GM18520 (cell line): ENCODE measurements at regions not wholly inside any gene's neighbourhood (a gene's known extent, or its start where the extent isn't known, plus 50 kb on each side); places are given as distances from the start of the nearest gene placed in this dataset.
A peak's percentile ranks its signal among the peaks of the same experiment; 100 is the strongest.

ENCODE experiments used
- ATAC-seq: cut with Tn5 transposase; IDR thresholded peaks from one replicate; pipeline ENCODE4 v1.9.1; 2021; ENCODE audit not compliant: unreplicated experiment

GRCh38 chr6:138004430-138005287 is 102.6 kb downstream of the PERP start:
- no peak for ATAC-seq

DNA sequence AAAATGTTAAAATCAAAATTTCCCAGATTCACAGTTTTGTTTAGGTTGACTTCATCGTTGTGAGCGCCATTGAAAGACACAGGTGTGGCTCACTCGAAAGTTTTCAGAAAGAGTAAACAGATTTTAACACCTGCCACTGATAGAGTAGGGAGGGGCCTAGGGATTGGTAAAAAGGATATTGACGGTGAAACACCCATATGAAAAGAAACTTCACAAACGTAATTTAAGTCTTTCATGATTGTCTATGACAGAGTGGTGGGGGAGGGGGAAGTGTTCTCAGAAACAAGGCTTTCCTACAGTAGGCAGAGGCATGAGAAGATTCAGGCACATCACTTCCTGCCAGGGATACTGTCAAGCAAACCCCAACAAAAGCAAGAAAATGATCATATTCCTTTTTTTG is 101.4 kb downstream of the PERP start:
- ATAC-seq = no peak

GRCh38 chr6:138007014-138007472 is 100.2 kb downstream of the PERP start:
- ATAC-seq = no peak

- ATAC-seq = no peak
Measured at GRCh38 chr6:138008791-138009190, 98.4 kb downstream of the PERP start.

DNA sequence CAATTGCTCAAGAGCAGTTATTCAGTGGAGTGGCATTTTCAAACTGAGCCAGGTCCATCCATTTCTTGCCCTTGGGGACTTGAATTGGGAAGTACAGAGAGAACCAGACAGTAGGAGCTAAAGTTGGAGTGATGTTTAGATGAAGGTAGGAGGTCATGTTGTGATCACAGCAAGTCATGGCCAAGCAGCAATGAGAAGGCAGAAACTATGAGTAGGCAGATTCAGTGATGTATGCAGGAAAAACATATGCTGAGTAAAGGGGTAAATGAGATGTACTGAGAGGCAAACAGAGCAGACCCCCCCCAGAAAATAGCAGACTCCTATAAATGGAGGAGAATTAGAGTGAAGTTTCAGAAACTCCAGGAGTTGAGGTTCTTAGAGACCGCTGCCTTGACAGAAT is 95.8 kb downstream of the PERP start:
- ATAC-seq = no peak

DNA sequence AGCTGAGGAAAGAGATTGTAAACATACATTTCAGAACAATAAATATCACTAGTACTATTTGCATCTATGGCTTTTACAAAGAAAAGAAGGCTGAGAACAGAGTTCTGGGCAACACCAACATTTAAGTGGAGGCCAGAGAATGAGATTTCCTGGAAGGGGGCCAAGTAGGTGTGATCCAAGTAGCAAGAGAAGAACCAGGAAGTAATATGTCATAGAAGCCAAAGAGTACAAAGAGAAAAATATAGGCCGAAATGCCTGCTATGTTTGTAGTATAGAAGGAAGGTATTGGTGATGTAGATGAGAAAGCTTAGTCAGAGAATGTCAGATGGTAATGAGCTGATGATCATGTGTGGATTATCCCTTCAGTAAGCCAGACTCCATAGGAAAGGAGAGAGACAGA is 94.5 kb downstream of the PERP start:
- ATAC-seq = no peak

DNA sequence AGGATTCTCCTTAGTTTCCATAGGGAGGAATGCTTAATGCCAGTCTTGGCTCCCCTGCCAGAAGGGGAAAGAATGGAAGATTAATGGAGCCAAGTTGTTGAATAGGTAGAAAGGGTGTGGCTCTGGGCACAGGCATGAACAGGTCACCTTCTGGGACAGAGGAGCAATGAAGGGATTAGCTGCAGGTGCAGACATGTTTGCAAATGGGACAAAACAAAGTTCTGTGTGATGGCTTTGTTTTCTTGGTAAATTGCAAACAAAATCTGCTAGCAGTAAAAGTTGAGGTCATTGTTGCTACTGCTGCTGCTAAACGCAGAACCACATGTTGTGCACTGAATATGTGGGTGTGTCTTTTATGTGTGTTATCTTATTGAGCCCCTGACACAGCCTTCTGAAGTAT is 93.3 kb downstream of the PERP start:
- no peak for ATAC-seq

GRCh38 chr6:138017166-138017757 is 90.0 kb downstream of the PERP start:
- ATAC-seq = no peak

DNA sequence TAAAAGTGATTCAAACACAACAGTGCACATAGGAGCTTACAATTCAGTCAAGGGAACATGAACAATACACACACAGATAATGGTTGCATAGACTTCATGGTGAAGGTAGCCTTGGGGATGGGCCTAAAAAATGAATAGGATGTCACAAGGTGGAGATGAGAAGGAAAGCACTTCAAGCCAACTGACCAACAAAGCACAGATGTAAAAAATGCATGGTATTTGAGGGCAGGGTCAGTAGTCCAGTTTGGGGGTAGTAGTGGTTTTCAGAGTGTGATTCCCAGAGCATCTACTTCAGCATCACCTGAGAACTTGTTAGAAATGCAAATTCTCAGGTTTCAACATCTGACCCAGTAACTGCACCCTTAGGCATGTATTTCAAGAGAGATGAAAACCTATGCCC is 88.9 kb downstream of the PERP start:
- ATAC-seq = no peak

GRCh38 chr6:138025528-138025978 is 81.7 kb downstream of the PERP start:
- ATAC-seq = no peak

GRCh38 chr6:138026342-138026741 is 80.9 kb downstream of the PERP start:
- ATAC-seq = no peak

DNA sequence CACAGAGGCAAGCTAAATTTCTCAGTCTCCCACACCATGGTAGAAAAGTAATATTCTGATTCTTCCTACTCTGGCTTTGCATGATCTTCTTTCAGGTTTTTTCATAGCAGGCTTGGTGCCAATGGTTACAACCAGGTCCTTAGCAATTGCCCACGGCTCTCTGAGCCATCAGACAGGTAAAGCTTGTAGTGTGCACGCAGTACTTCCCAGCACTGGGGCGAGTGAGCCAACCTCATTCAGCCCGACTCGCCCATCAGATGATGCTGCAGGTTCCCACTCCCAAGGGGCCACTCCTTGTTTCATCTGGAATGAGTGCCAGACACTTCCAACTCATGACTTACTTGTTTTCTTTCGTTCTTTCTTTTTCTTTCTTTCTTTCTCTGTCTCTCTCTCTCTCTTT is 78.3 kb downstream of the PERP start:
- no peak for ATAC-seq

DNA sequence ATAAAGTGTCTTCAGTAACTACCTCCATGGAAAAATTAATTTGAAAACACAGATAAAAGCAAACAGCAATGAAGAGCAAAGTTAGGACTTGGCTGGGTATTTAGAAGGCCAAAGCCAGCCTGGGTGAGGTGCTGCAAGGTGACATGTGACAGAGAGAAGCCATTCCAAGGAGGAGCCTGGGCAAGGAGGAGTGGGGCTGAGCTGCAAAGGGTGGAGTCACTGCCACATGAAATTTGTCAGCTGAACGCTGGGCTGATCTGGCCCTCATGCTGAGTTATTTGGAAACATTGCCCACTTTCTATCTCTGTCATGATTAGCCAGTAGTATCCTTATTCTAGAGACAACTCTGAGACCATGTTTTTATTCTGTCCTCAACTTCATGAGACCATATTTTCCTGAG is 76.3 kb downstream of the PERP start:
- ATAC-seq = no peak

DNA sequence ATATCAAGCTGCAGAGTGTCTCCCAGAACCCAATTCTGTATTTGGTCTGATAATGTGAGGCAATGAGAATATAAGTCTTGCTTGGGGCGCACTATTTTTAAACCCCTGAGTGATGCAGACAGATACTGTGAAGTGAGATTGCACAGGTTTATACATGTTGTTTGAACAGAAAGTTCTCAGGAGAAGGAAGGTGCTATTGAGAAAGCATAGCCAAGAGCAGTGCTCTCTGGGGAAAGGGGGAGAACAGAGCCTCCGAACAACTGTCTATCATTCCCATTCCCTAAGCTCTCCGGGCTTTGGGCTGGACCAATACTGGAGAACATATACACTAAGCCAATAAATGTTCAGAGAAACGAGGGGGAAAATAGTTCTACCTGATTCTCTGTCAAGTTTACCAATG is 75.8 kb downstream of the PERP start:
- no peak for ATAC-seq

- ATAC-seq = peak; percentile 61
Measured at GRCh38 chr6:138031850-138032249, 75.4 kb downstream of the PERP start.

GRCh38 chr6:138032571-138032970 is 74.6 kb downstream of the PERP start:
- no peak for ATAC-seq

- no peak for ATAC-seq
Measured at GRCh38 chr6:138034229-138034628, 73.0 kb downstream of the PERP start.

- no peak for ATAC-seq
Measured at GRCh38 chr6:138035070-138035469, 72.1 kb downstream of the PERP start.

DNA sequence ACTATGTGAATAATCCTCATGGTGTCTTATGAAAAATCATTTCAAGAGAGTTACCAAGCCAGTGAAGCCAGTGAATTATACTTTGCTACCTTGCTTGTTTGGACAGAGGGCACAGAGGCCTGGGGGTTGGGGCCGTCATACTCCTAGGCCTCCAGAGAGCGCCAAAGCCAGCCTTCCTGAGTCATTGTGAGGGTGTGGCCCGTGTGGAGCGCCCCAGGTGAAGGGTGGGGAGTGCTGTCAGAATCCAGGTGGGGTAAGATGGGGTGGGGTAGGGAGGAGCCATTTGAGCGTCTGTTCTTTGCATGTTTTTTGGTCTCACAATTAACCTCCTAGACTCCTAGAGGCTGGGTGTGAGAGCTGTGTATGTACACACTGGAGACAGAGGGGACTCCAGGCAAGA is 71.1 kb downstream of the PERP start:
- no peak for ATAC-seq

GRCh38 chr6:138037009-138037504 is 70.2 kb downstream of the PERP start:
- no peak for ATAC-seq

- ATAC-seq = no peak
Measured at GRCh38 chr6:138038142-138038870, 68.9 kb downstream of the PERP start.
